ENCODE measurements at regions not wholly inside any gene's neighbourhood (a gene's known extent, or its start where the extent isn't known, plus 50 kb on each side); places are given as distances from the start of the nearest gene placed in this dataset.

- H3K4me1 Mint-ChIP-seq (ENCODE audit: low read depth in 2 of 2): no peaks in the 10 kb centered on the region
- H3K9me3 Mint-ChIP-seq: no peaks in the 10 kb centered on the region
- ATAC-seq (replicated peaks) (no peak), DNase-seq (no peak)
- H3K27ac Mint-ChIP-seq: no peak overlapping the region
- H3K36me3 Mint-ChIP-seq (ENCODE audit: insufficient read depth): peaks cover 2% of the 10 kb centered on the region
- H3K4me3 Mint-ChIP-seq: no peak overlapping the region
- H3K27me3 Mint-ChIP-seq: no peaks in the 10 kb centered on the region
Observed at GRCh38 chr2:144078106-144078505, 441.8 kb downstream of the ZEB2 start.

GRCh38 chr2:144074450-144074849 lies 445.5 kb downstream of the ZEB2 start:
- Mint-ChIP-seq H3K36me3 (ENCODE audit: insufficient read depth) (no peaks in the 10 kb centered on the region), H3K4me3 (no peak overlapping the region), H3K4me1 (ENCODE audit: low read depth in 2 of 2) (peaks cover 0 to 4% of the 10 kb centered on the region in 2 donors), H3K27me3 (no peaks in the 10 kb centered on the region), H3K9me3 (no peaks in the 10 kb centered on the region), H3K27ac (no peak overlapping the region)
- no peak for ATAC-seq (replicated peaks)
- no peak for DNase-seq

GRCh38 chr2:144071461-144071860 lies 448.5 kb downstream of the ZEB2 start:
- no peak for DNase-seq
- Mint-ChIP-seq H3K4me1 (ENCODE audit: low read depth in 2 of 2) (peaks cover 0 to 4% of the 10 kb centered on the region in 2 donors), H3K27me3 (no peaks in the 10 kb centered on the region), H3K9me3 (no peaks in the 10 kb centered on the region), H3K36me3 (ENCODE audit: insufficient read depth) (no peaks in the 10 kb centered on the region), H3K4me3 (no peak overlapping the region), H3K27ac (no peak overlapping the region)
- no peak for ATAC-seq (replicated peaks)

GRCh38 chr2:144067506-144067905 lies 452.4 kb downstream of the ZEB2 start:
- Mint-ChIP-seq H3K9me3 (no peaks in the 10 kb centered on the region), H3K27me3 (no peaks in the 10 kb centered on the region), H3K4me1 (ENCODE audit: low read depth in 2 of 2) (peaks cover 0 to 4% of the 10 kb centered on the region in 2 donors), H3K36me3 (ENCODE audit: insufficient read depth) (no peaks in the 10 kb centered on the region), H3K27ac (no peak overlapping the region), H3K4me3 (no peak overlapping the region)
- DNase-seq: no peak
- ATAC-seq (replicated peaks): no peak

GRCh38 chr2:144063602-144064001 lies 456.3 kb downstream of the ZEB2 start:
- H3K27me3 Mint-ChIP-seq: no peaks in the 10 kb centered on the region
- no peaks in the 10 kb centered on the region for H3K9me3 Mint-ChIP-seq
- H3K27ac Mint-ChIP-seq: no peak overlapping the region
- no peaks in the 10 kb centered on the region for H3K36me3 Mint-ChIP-seq (ENCODE audit: insufficient read depth)
- peaks cover 0 to 3% of the 10 kb centered on the region in 2 donors for H3K4me1 Mint-ChIP-seq (ENCODE audit: low read depth in 2 of 2)
- no peak for DNase-seq
- no peak for ATAC-seq (replicated peaks)
- H3K4me3 Mint-ChIP-seq: no peak overlapping the region

- DNase-seq: no peak
- H3K27me3 Mint-ChIP-seq: no peaks in the 10 kb centered on the region
- no peak for ATAC-seq (replicated peaks)
- no peak overlapping the region for H3K4me3 Mint-ChIP-seq
- H3K27ac Mint-ChIP-seq: peak overlapping the region in 1 of 2 donors; percentile 8
- peaks cover 0 to 4% of the 10 kb centered on the region in 2 donors for H3K4me1 Mint-ChIP-seq (ENCODE audit: low read depth in 2 of 2)
- no peaks in the 10 kb centered on the region for H3K9me3 Mint-ChIP-seq
- no peaks in the 10 kb centered on the region for H3K36me3 Mint-ChIP-seq (ENCODE audit: insufficient read depth)
Observed at GRCh38 chr2:144054911-144055310, 465.0 kb downstream of the ZEB2 start.

- DNase-seq: no peak
- Mint-ChIP-seq H3K4me3 (no peak overlapping the region), H3K9me3 (no peaks in the 10 kb centered on the region), H3K4me1 (ENCODE audit: low read depth in 2 of 2) (no peaks in the 10 kb centered on the region), H3K36me3 (ENCODE audit: insufficient read depth) (no peaks in the 10 kb centered on the region), H3K27ac (no peak overlapping the region), H3K27me3 (no peaks in the 10 kb centered on the region)
- no peak for ATAC-seq (replicated peaks)
Observed at GRCh38 chr2:144052083-144052482, 467.8 kb downstream of the ZEB2 start.

GRCh38 chr2:144049137-144049536 lies 470.8 kb downstream of the ZEB2 start:
- DNase-seq: no peak
- no peak overlapping the region for H3K27ac Mint-ChIP-seq
- no peak for ATAC-seq (replicated peaks)
- H3K9me3 Mint-ChIP-seq: no peaks in the 10 kb centered on the region
- H3K4me1 Mint-ChIP-seq (ENCODE audit: low read depth in 2 of 2): no peaks in the 10 kb centered on the region
- no peak overlapping the region for H3K4me3 Mint-ChIP-seq
- H3K27me3 Mint-ChIP-seq: no peaks in the 10 kb centered on the region
- H3K36me3 Mint-ChIP-seq (ENCODE audit: insufficient read depth): no peaks in the 10 kb centered on the region

GRCh38 chr2:144048631-144049060 lies 471.3 kb downstream of the ZEB2 start:
- DNase-seq (no peak), ATAC-seq (replicated peaks) (no peak)
- Mint-ChIP-seq H3K36me3 (ENCODE audit: insufficient read depth) (no peaks in the 10 kb centered on the region), H3K27ac (no peak overlapping the region), H3K4me1 (ENCODE audit: low read depth in 2 of 2) (no peaks in the 10 kb centered on the region), H3K9me3 (no peaks in the 10 kb centered on the region), H3K27me3 (no peaks in the 10 kb centered on the region), H3K4me3 (no peak overlapping the region)

- H3K4me3 Mint-ChIP-seq: no peak overlapping the region
- no peak overlapping the region for H3K27ac Mint-ChIP-seq
- H3K27me3 Mint-ChIP-seq: no peaks in the 10 kb centered on the region
- DNase-seq (no peak), ATAC-seq (replicated peaks) (no peak)
- no peaks in the 10 kb centered on the region for H3K36me3 Mint-ChIP-seq (ENCODE audit: insufficient read depth)
- peaks cover 1 to 7% of the 10 kb centered on the region in 2 donors for H3K4me1 Mint-ChIP-seq (ENCODE audit: low read depth in 2 of 2)
- H3K9me3 Mint-ChIP-seq: no peaks in the 10 kb centered on the region
Observed at GRCh38 chr2:144042751-144043150, 477.2 kb downstream of the ZEB2 start.

GRCh38 chr2:144041612-144042011 lies 478.3 kb downstream of the ZEB2 start:
- Mint-ChIP-seq H3K36me3 (ENCODE audit: insufficient read depth) (no peaks in the 10 kb centered on the region), H3K27me3 (no peaks in the 10 kb centered on the region), H3K27ac (no peak overlapping the region), H3K4me1 (ENCODE audit: low read depth in 2 of 2) (peaks cover 1 to 7% of the 10 kb centered on the region in 2 donors), H3K9me3 (no peaks in the 10 kb centered on the region), H3K4me3 (no peak overlapping the region)
- ATAC-seq (replicated peaks) (no peak), DNase-seq (no peak)

GRCh38 chr2:144040834-144041233 lies 479.1 kb downstream of the ZEB2 start:
- H3K27me3 Mint-ChIP-seq: no peaks in the 10 kb centered on the region
- no peaks in the 10 kb centered on the region for H3K36me3 Mint-ChIP-seq (ENCODE audit: insufficient read depth)
- ATAC-seq (replicated peaks) (no peak), DNase-seq (no peak)
- H3K9me3 Mint-ChIP-seq: no peaks in the 10 kb centered on the region
- no peak overlapping the region for H3K4me3 Mint-ChIP-seq
- peaks cover 1 to 7% of the 10 kb centered on the region in 2 donors for H3K4me1 Mint-ChIP-seq (ENCODE audit: low read depth in 2 of 2)
- H3K27ac Mint-ChIP-seq: no peak overlapping the region

- H3K9me3 Mint-ChIP-seq: peaks cover 0 to 2% of the 10 kb centered on the region in 2 donors
- no peaks in the 10 kb centered on the region for H3K4me1 Mint-ChIP-seq (ENCODE audit: low read depth in 2 of 2)
- H3K27ac Mint-ChIP-seq: no peak overlapping the region
- DNase-seq (no peak), ATAC-seq (replicated peaks) (no peak)
- peaks cover 4% of the 10 kb centered on the region for H3K36me3 Mint-ChIP-seq (ENCODE audit: insufficient read depth)
- no peak overlapping the region for H3K4me3 Mint-ChIP-seq
- no peaks in the 10 kb centered on the region for H3K27me3 Mint-ChIP-seq
Observed at GRCh38 chr2:144032566-144032965, 487.4 kb downstream of the ZEB2 start.

- ATAC-seq (replicated peaks): no peak
- no peaks in the 10 kb centered on the region for H3K27me3 Mint-ChIP-seq
- H3K4me1 Mint-ChIP-seq (ENCODE audit: low read depth in 2 of 2): no peaks in the 10 kb centered on the region
- H3K9me3 Mint-ChIP-seq: peaks cover 0 to 2% of the 10 kb centered on the region in 2 donors
- H3K36me3 Mint-ChIP-seq (ENCODE audit: insufficient read depth): peaks cover 4% of the 10 kb centered on the region
- no peak overlapping the region for H3K4me3 Mint-ChIP-seq
- H3K27ac Mint-ChIP-seq: no peak overlapping the region
- no peak for DNase-seq
Observed at GRCh38 chr2:144030791-144031190, 489.1 kb downstream of the ZEB2 start.

GRCh38 chr2:144027593-144027992 lies 492.3 kb downstream of the ZEB2 start:
- Mint-ChIP-seq H3K4me1 (ENCODE audit: low read depth in 2 of 2) (no peaks in the 10 kb centered on the region), H3K27me3 (no peaks in the 10 kb centered on the region), H3K27ac (no peak overlapping the region), H3K4me3 (no peak overlapping the region), H3K36me3 (ENCODE audit: insufficient read depth) (peaks cover 4% of the 10 kb centered on the region), H3K9me3 (no peaks in the 10 kb centered on the region)
- no peak for DNase-seq
- ATAC-seq (replicated peaks): no peak

Data from effector memory CD8-positive, alpha-beta T cell (primary cell).